OCI-LY3 (cell line): ENCODE measurements at regions not wholly inside any gene's neighbourhood (a gene's known extent, or its start where the extent isn't known, plus 50 kb on each side); places are given as distances from the start of the nearest gene placed in this dataset.

Source experiments
- H2AFZ ChIP-seq: fragments of 200-600, 300-600 bp; shearing (Covaris generic); 2 replicates; pipeline ENCODE4 v1.6.0; 2014; ENCODE audit warnings: antibody characterized with exemption, low read depth, low read length
- H3K27ac ChIP-seq: fragments of 200-600, 300-600 bp; sonication (generic); 2 replicates; pipeline ENCODE4 v1.5.1; 2014; ENCODE audit warnings: mild to moderate bottlenecking, low read length, moderate library complexity, mixed read lengths
- H3K27me3 ChIP-seq: fragments of 200-600, 300-600 bp; sonication (generic); 2 replicates; pipeline ENCODE4 v1.6.1; 2014; ENCODE audit warnings: low read depth, low read length, mixed read lengths
- H3K36me3 ChIP-seq: fragments of 200-600, 300-600 bp; sonication (generic); replicated peaks from 2 replicates; pipeline ENCODE3; 2014; ENCODE audit warnings: low read depth, low read length, mixed read lengths
- H3K4me1 ChIP-seq: fragments of 300-600, 200-600 bp; sonication (generic); 2 replicates; pipeline ENCODE4 v1.6.1; 2014; ENCODE audit warnings: low read length, mixed read lengths
- H3K4me2 ChIP-seq: fragments of 200-600, 300-600 bp; sonication (generic); 2 replicates; pipeline ENCODE4 v1.6.1; 2014; ENCODE audit warnings: low read length, mixed read lengths
- H3K4me3 ChIP-seq: fragments of 300-600, 200-600 bp; sonication (generic); 2 replicates; pipeline ENCODE4 v1.5.1; 2014; ENCODE audit warnings: antibody characterized with exemption, mild to moderate bottlenecking, low read length, moderate library complexity
- H3K79me2 ChIP-seq: fragments of 300-600, 200-600 bp; shearing (Covaris generic); 2 replicates; pipeline ENCODE4 v1.6.1; 2014; ENCODE audit warnings: mild to moderate bottlenecking, low read length, mixed read lengths
- H3K9ac ChIP-seq: fragments of 300-600, 200-600 bp; shearing (Covaris generic); 2 replicates; pipeline ENCODE4 v1.6.0; 2014; ENCODE audit warnings: mild to moderate bottlenecking, low read length, moderate library complexity
- H3K9me3 ChIP-seq: fragments of 200-600, 300-600 bp; shearing (Covaris generic); 2 replicates; pipeline ENCODE4 v1.6.1; 2014; ENCODE audit warnings: low read length, mixed read lengths; ENCODE audit not compliant: insufficient read depth
- H4K20me1 ChIP-seq: fragments of 200-600, 300-600 bp; sonication (generic); 2 replicates; pipeline ENCODE4 v1.6.1; 2016; ENCODE audit warnings: low read length, mixed read lengths; ENCODE audit not compliant: insufficient read depth
- EZH2phosphoT487 ChIP-seq: fragments of 200-600 bp; shearing (Covaris generic); IDR thresholded peaks from 2 replicates; pipeline ENCODE4 v1.6.1; 2018; ENCODE audit warnings: antibody characterized with exemption, mixed run types, low read depth
- TF ChIP-seq, protein P1 (sequence below): fragments of 200-600, 300-600 bp; sonication (generic); IDR thresholded peaks from 2 replicates; pipeline ENCODE4 v1.5.1; 2014; ENCODE audit warnings: antibody characterized with exemption, low read length, low read depth

DNA sequence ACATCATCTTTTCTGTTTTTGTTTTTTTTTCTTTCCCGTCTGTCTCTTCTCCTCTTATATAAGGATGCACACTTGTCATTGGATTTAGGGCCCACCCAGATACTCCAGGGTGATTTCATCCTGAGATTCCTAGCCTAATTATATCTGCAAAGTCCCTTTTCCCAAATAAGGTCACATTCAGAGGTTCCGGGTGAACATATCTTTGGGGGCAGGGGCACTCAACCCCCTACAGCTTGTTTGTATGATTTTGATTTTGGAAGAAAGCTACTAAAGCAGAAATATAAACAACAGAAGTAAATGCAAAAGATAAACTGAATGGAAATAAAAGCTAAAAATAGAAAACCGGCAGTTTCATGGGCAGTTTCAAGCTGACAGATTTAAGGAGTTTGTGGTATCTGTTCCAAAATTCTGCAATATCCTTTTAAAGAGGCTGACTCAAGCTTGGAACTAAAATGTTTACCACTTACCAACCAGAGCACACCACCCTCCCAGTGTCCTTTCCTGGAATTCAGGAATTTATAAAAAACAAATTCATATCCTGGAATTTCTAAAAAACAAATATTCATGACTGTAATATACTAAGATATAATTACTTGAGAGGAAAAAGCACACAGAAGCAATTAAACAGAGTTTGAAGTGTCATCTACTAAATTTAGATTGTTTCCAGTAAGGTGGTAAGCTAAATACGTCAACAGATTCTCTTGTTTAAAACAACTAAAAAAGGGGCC lies 100.0 kb upstream of the CARMIL1 start:
- no peaks in the 10 kb centered on the region for H4K20me1 ChIP-seq
- TF ChIP-seq, protein P1, sequence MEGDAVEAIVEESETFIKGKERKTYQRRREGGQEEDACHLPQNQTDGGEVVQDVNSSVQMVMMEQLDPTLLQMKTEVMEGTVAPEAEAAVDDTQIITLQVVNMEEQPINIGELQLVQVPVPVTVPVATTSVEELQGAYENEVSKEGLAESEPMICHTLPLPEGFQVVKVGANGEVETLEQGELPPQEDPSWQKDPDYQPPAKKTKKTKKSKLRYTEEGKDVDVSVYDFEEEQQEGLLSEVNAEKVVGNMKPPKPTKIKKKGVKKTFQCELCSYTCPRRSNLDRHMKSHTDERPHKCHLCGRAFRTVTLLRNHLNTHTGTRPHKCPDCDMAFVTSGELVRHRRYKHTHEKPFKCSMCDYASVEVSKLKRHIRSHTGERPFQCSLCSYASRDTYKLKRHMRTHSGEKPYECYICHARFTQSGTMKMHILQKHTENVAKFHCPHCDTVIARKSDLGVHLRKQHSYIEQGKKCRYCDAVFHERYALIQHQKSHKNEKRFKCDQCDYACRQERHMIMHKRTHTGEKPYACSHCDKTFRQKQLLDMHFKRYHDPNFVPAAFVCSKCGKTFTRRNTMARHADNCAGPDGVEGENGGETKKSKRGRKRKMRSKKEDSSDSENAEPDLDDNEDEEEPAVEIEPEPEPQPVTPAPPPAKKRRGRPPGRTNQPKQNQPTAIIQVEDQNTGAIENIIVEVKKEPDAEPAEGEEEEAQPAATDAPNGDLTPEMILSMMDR, result no peak
- TF ChIP-seq EZH2phosphoT487, result no peak
- no peak overlapping the region for H3K27ac ChIP-seq
- H3K79me2 ChIP-seq, result no peaks in the 10 kb centered on the region
- H3K9ac ChIP-seq, result no peak overlapping the region
- H3K4me1 ChIP-seq, result no peaks in the 10 kb centered on the region
- no peak overlapping the region for H3K4me3 ChIP-seq
- H3K27me3 ChIP-seq, result peaks cover 13% of the 10 kb centered on the region; the same call in 1 of the 2 replicates
- H3K4me2 ChIP-seq, result no peak overlapping the region
- H2AFZ ChIP-seq, result no peak overlapping the region
- no peaks in the 10 kb centered on the region for H3K9me3 ChIP-seq
- no peaks in the 10 kb centered on the region for H3K36me3 ChIP-seq

DNA sequence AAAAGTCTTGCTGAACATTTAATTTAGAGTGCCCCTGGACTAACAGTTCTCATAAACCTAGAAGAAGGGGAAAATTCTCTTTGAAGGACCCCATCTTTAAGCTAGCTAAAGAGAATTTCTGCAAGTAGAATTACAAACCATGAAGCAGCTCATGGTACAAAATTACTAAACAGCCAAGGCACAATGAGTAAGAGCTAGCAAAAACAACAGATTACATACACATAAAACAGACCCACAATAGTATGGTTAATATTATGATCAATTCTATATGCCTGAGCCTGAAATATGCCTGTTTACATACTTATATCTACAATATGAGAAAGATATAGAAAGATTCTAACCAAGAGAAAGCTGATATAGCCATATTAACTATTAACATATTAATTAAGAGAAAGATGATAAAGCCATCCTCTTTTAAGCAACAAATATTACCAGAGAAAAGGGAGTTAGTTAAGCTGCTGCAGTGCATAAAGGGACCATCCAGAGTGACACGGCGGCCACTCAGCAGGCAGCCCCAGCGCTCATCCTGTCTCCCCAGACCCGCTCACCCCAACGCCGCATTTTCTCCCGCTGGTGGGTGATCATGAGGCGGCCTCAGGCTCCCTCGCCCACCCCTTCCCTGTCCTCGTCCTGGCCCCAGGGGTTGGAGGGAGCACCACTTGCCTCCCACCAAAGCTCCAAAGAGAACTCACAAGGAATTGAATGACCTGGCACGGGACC lies 98.4 kb upstream of the CARMIL1 start:
- H4K20me1 ChIP-seq, result no peaks in the 10 kb centered on the region
- no peaks in the 10 kb centered on the region for H3K9me3 ChIP-seq
- no peak overlapping the region for H3K27ac ChIP-seq
- peaks cover 13% of the 10 kb centered on the region; the same call in 1 of the 2 replicates for H3K27me3 ChIP-seq
- H3K4me1 ChIP-seq, result no peaks in the 10 kb centered on the region
- no peak overlapping the region for H3K4me2 ChIP-seq
- no peak overlapping the region for H3K9ac ChIP-seq
- H3K4me3 ChIP-seq, result no peak overlapping the region
- H3K36me3 ChIP-seq, result no peaks in the 10 kb centered on the region
- H2AFZ ChIP-seq, result no peak overlapping the region
- TF ChIP-seq EZH2phosphoT487, result no peak
- TF ChIP-seq, protein P1, result no peak
- H3K79me2 ChIP-seq, result no peaks in the 10 kb centered on the region

DNA sequence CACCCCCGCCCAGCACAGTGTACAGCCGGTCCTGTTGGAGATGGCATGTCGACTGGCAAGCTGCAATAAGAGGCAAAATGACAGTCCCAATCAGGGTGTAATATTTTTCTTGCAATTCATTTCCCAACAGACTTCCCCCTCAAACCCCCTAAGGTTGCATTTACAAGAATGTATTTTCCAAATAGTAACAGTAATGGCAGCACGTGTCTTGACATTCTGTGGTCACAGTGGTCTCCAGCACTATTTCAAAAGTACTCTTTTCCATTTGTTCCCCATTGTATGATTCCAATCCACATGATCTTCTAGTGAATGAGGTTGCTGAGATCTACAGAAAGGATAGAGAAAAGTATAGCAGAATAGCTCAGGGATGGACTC lies 97.8 kb upstream of the CARMIL1 start:
- Histone ChIP-seq H3K79me2 (no peaks in the 10 kb centered on the region), H3K27me3 (peaks cover 13% of the 10 kb centered on the region; the same call in 1 of the 2 replicates), H2AFZ (no peak overlapping the region), H3K4me1 (no peaks in the 10 kb centered on the region), H3K9me3 (no peaks in the 10 kb centered on the region), H3K4me3 (no peak overlapping the region), H3K27ac (no peak overlapping the region), H3K36me3 (no peaks in the 10 kb centered on the region), H4K20me1 (no peaks in the 10 kb centered on the region), H3K9ac (no peak overlapping the region), H3K4me2 (no peak overlapping the region)
- TF ChIP-seq, protein P1, result no peak
- TF ChIP-seq EZH2phosphoT487, result no peak

DNA sequence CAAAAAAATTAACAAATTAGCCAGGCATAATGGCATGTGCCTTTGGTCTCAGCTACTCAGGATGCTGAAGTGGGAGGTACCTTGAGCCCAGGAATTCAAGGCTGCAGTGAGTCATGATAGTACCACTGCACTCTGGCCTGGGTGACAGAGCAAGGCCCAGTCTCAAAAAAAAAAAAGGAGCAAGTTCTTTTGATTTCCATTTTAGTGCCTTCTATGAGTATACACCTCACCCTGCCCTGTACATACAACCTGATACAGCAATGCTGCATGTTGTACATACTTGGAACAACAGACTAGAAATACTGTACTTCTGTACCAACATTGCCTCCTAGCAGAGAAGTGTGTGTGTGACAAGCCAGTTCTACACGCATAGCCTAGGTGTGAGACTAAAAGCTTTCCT lies 97.3 kb upstream of the CARMIL1 start:
- H3K27ac ChIP-seq, result no peak overlapping the region
- no peak overlapping the region for H2AFZ ChIP-seq
- H3K36me3 ChIP-seq, result no peaks in the 10 kb centered on the region
- no peaks in the 10 kb centered on the region for H3K79me2 ChIP-seq
- peaks cover 13% of the 10 kb centered on the region; the same call in 1 of the 2 replicates for H3K27me3 ChIP-seq
- TF ChIP-seq, protein P1, result no peak
- no peak for TF ChIP-seq EZH2phosphoT487
- no peaks in the 10 kb centered on the region for H4K20me1 ChIP-seq
- H3K4me3 ChIP-seq, result no peak overlapping the region
- H3K4me2 ChIP-seq, result no peak overlapping the region
- H3K9me3 ChIP-seq, result no peaks in the 10 kb centered on the region
- H3K4me1 ChIP-seq, result no peaks in the 10 kb centered on the region
- H3K9ac ChIP-seq, result no peak overlapping the region
